GM23248 (cell line): ENCODE measurements at regions not wholly inside any gene's neighbourhood (a gene's known extent, or its start where the extent isn't known, plus 50 kb on each side); places are given as distances from the start of the nearest gene placed in this dataset.

Source experiments
- EZH2 ChIP-seq: fragments of 200-600 bp; sonication (generic); IDR thresholded peaks from 2 replicates; pipeline ENCODE4 v1.6.1; 2018; ENCODE audit warnings: antibody characterized with exemption, mild to moderate bottlenecking; ENCODE audit not compliant: insufficient read depth, poor library complexity, severe bottlenecking
- EZH2phosphoT487 ChIP-seq: fragments of 200-600 bp; sonication (generic); IDR thresholded peaks from 2 replicates; pipeline ENCODE4 v1.6.1; 2018; ENCODE audit warnings: antibody characterized with exemption, moderate library complexity, mild to moderate bottlenecking, low read depth; ENCODE audit not compliant: insufficient read depth

- no peak for TF ChIP-seq EZH2
- TF ChIP-seq EZH2phosphoT487: no peak
Measured at GRCh38 chr7:10723832-10724231, 249.8 kb upstream of the PHF14 start.
